OCI-LY3 (cell line): ENCODE measurements at regions not wholly inside any gene's neighbourhood (a gene's known extent, or its start where the extent isn't known, plus 50 kb on each side); places are given as distances from the start of the nearest gene placed in this dataset.

Source experiments
- H2AFZ ChIP-seq: fragments of 200-600, 300-600 bp; shearing (Covaris generic); 2 replicates; pipeline ENCODE4 v1.6.0; 2014; ENCODE audit warnings: antibody characterized with exemption, low read depth, low read length
- H3K27ac ChIP-seq: fragments of 200-600, 300-600 bp; sonication (generic); 2 replicates; pipeline ENCODE4 v1.5.1; 2014; ENCODE audit warnings: mild to moderate bottlenecking, low read length, moderate library complexity, mixed read lengths
- H3K27me3 ChIP-seq: fragments of 200-600, 300-600 bp; sonication (generic); 2 replicates; pipeline ENCODE4 v1.6.1; 2014; ENCODE audit warnings: low read depth, low read length, mixed read lengths
- H3K36me3 ChIP-seq: fragments of 200-600, 300-600 bp; sonication (generic); replicated peaks from 2 replicates; pipeline ENCODE3; 2014; ENCODE audit warnings: low read depth, low read length, mixed read lengths
- H3K4me1 ChIP-seq: fragments of 300-600, 200-600 bp; sonication (generic); 2 replicates; pipeline ENCODE4 v1.6.1; 2014; ENCODE audit warnings: low read length, mixed read lengths
- H3K4me2 ChIP-seq: fragments of 200-600, 300-600 bp; sonication (generic); 2 replicates; pipeline ENCODE4 v1.6.1; 2014; ENCODE audit warnings: low read length, mixed read lengths
- H3K4me3 ChIP-seq: fragments of 300-600, 200-600 bp; sonication (generic); 2 replicates; pipeline ENCODE4 v1.5.1; 2014; ENCODE audit warnings: antibody characterized with exemption, mild to moderate bottlenecking, low read length, moderate library complexity
- H3K79me2 ChIP-seq: fragments of 300-600, 200-600 bp; shearing (Covaris generic); 2 replicates; pipeline ENCODE4 v1.6.1; 2014; ENCODE audit warnings: mild to moderate bottlenecking, low read length, mixed read lengths
- H3K9ac ChIP-seq: fragments of 300-600, 200-600 bp; shearing (Covaris generic); 2 replicates; pipeline ENCODE4 v1.6.0; 2014; ENCODE audit warnings: mild to moderate bottlenecking, low read length, moderate library complexity
- H3K9me3 ChIP-seq: fragments of 200-600, 300-600 bp; shearing (Covaris generic); 2 replicates; pipeline ENCODE4 v1.6.1; 2014; ENCODE audit warnings: low read length, mixed read lengths; ENCODE audit not compliant: insufficient read depth
- H4K20me1 ChIP-seq: fragments of 200-600, 300-600 bp; sonication (generic); 2 replicates; pipeline ENCODE4 v1.6.1; 2016; ENCODE audit warnings: low read length, mixed read lengths; ENCODE audit not compliant: insufficient read depth
- EZH2phosphoT487 ChIP-seq: fragments of 200-600 bp; shearing (Covaris generic); IDR thresholded peaks from 2 replicates; pipeline ENCODE4 v1.6.1; 2018; ENCODE audit warnings: antibody characterized with exemption, mixed run types, low read depth
- TF ChIP-seq, protein P1 (sequence below): fragments of 200-600, 300-600 bp; sonication (generic); IDR thresholded peaks from 2 replicates; pipeline ENCODE4 v1.5.1; 2014; ENCODE audit warnings: antibody characterized with exemption, low read length, low read depth

GRCh38 chr4:86536151-86536550 is 58.0 kb upstream of the PTPN13 start:
- no peak overlapping the region for H3K4me3 ChIP-seq
- no peak overlapping the region for H3K27ac ChIP-seq
- TF ChIP-seq, protein P1, sequence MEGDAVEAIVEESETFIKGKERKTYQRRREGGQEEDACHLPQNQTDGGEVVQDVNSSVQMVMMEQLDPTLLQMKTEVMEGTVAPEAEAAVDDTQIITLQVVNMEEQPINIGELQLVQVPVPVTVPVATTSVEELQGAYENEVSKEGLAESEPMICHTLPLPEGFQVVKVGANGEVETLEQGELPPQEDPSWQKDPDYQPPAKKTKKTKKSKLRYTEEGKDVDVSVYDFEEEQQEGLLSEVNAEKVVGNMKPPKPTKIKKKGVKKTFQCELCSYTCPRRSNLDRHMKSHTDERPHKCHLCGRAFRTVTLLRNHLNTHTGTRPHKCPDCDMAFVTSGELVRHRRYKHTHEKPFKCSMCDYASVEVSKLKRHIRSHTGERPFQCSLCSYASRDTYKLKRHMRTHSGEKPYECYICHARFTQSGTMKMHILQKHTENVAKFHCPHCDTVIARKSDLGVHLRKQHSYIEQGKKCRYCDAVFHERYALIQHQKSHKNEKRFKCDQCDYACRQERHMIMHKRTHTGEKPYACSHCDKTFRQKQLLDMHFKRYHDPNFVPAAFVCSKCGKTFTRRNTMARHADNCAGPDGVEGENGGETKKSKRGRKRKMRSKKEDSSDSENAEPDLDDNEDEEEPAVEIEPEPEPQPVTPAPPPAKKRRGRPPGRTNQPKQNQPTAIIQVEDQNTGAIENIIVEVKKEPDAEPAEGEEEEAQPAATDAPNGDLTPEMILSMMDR, result no peak
- no peak for TF ChIP-seq EZH2phosphoT487
- H3K36me3 ChIP-seq, result no peaks in the 10 kb centered on the region
- no peaks in the 10 kb centered on the region for H4K20me1 ChIP-seq
- H3K9ac ChIP-seq, result no peak overlapping the region
- H3K9me3 ChIP-seq, result no peaks in the 10 kb centered on the region
- H3K27me3 ChIP-seq, result no peaks in the 10 kb centered on the region
- H3K79me2 ChIP-seq, result no peaks in the 10 kb centered on the region
- peaks cover 7% of the 10 kb centered on the region; the same call in 1 of the 2 replicates for H3K4me1 ChIP-seq
- H2AFZ ChIP-seq, result no peak overlapping the region
- H3K4me2 ChIP-seq, result no peak overlapping the region

DNA sequence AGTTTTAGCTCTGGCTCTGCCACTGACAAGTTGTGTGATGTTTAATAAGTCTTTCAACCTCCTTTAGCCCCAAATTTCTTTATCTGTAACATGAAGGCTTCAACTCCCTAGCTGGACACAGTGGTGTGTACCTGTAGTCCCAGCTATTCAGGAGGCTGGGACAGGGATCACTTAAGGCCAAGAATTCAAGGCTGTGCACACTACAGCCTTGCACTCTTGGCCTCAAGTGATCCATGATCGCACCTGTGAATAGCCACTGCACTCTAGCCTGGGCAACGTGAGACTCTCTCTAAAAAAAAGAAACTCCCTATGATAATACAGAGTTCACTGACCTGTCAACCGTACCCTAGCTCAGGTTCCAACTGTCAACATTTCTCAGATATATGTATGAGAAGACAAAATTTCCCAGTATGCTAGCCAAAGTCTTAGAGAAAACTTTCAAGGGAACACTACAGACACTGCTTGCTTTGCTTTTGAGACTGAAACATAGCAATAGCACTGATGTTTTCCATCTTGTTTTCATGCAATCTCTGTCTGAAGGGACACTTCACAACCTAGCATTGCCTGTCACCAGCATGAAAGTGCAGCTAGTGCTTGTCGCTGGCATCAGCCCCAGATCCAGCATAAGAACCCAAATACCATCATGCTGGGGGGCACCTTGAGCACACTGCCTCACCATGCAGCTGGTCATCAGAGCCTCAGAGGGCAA is 51.6 kb upstream of the PTPN13 start:
- no peak overlapping the region for H3K27ac ChIP-seq
- no peaks in the 10 kb centered on the region for H4K20me1 ChIP-seq
- TF ChIP-seq EZH2phosphoT487, result no peak
- TF ChIP-seq, protein P1, result no peak
- no peak overlapping the region for H3K4me3 ChIP-seq
- no peaks in the 10 kb centered on the region for H3K9me3 ChIP-seq
- H2AFZ ChIP-seq, result no peak overlapping the region; the same call in 1 of the 2 replicates
- no peaks in the 10 kb centered on the region for H3K36me3 ChIP-seq
- no peaks in the 10 kb centered on the region for H3K27me3 ChIP-seq
- no peak overlapping the region for H3K9ac ChIP-seq
- H3K4me1 ChIP-seq, result peaks cover 14% of the 10 kb centered on the region
- no peak overlapping the region for H3K4me2 ChIP-seq
- no peaks in the 10 kb centered on the region for H3K79me2 ChIP-seq

GRCh38 chr4:86543080-86543479 is 51.0 kb upstream of the PTPN13 start:
- no peaks in the 10 kb centered on the region for H3K36me3 ChIP-seq
- no peak overlapping the region for H2AFZ ChIP-seq
- no peak overlapping the region for H3K4me2 ChIP-seq
- no peaks in the 10 kb centered on the region for H3K27me3 ChIP-seq
- no peaks in the 10 kb centered on the region for H4K20me1 ChIP-seq
- H3K4me3 ChIP-seq, result no peak overlapping the region
- peaks cover 14% of the 10 kb centered on the region for H3K4me1 ChIP-seq
- no peak overlapping the region for H3K9ac ChIP-seq
- TF ChIP-seq, protein P1, result no peak
- no peak for TF ChIP-seq EZH2phosphoT487
- H3K27ac ChIP-seq, result no peak overlapping the region
- H3K9me3 ChIP-seq, result no peaks in the 10 kb centered on the region
- H3K79me2 ChIP-seq, result no peaks in the 10 kb centered on the region

- TF ChIP-seq, protein P1, result no peak
- TF ChIP-seq EZH2phosphoT487, result no peak
- no peaks in the 10 kb centered on the region for H4K20me1 ChIP-seq
These were observed 50.4 kb upstream of the PTPN13 start for GRCh38 chr4:86543560-86544309.

More at GRCh38 chr4:86543560-86544309, 50.4 kb upstream of the PTPN13 start:
- Histone ChIP-seq H3K27ac (no peak overlapping the region), H3K4me2 (peak overlapping the region; percentile 21; the same call in 1 of the 2 replicates), H3K36me3 (no peaks in the 10 kb centered on the region), H2AFZ (no peak overlapping the region), H3K27me3 (no peaks in the 10 kb centered on the region), H3K9me3 (no peaks in the 10 kb centered on the region), H3K79me2 (no peaks in the 10 kb centered on the region), H3K4me3 (no peak overlapping the region), H3K9ac (no peak overlapping the region), H3K4me1 (peaks cover 14% of the 10 kb centered on the region)
